HG02943 (cell line): ENCODE measurements at regions not wholly inside any gene's neighbourhood (a gene's known extent, or its start where the extent isn't known, plus 50 kb on each side); places are given as distances from the start of the nearest gene placed in this dataset.
A peak's percentile ranks its signal among the peaks of the same experiment; 100 is the strongest.
"Not testable (repeated sequence)": the region's sequence is repeated elsewhere in the genome, so short reads cannot be mapped to it uniquely, and the experiment has no call there.

ENCODE experiments used
- ATAC-seq: cut with Tn5 transposase; IDR thresholded peaks from one replicate; pipeline ENCODE4 v1.9.1; 2021; ENCODE audit warnings: mild to moderate bottlenecking, low read depth, moderate library complexity; ENCODE audit not compliant: unreplicated experiment

DNA sequence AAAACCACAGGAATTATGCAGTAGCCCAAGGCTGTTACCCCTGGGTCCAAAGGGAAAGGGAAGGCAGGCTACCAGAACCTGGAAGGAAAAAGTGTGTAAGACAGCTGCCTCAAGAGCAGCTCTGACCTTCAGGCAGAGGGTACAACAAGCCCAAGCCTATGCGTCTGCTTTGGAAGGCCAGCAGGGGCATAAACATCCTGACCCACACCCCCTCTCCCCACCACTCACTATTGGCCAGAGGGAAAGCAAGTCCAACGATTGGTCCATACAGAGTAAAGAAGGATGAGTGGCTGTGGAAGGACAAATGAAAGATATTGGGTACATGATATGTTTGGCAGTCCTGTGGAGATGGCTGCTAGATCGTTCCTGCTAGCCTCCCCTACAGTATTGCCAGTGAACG, 227.6 kb upstream of the HNRNPA3 start:
- no peak for ATAC-seq

DNA sequence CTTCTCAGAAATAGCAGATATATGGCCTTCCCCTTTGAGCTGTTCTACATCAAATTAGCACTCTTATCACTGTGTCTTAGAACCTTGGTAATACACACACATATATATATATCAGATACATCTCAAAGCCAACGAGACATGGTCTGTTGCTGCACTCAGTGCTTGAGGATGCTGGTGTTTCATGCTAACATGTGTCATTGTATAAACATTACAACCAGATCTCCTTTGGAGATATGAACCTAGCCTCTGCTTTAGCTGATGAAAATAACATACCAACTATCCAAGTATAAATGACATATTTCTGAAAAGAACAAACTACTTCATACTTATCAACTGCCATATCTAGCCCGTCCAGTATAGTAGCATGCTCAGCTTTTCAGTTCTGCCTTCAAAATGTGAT, 226.7 kb upstream of the HNRNPA3 start:
- no peak for ATAC-seq

DNA sequence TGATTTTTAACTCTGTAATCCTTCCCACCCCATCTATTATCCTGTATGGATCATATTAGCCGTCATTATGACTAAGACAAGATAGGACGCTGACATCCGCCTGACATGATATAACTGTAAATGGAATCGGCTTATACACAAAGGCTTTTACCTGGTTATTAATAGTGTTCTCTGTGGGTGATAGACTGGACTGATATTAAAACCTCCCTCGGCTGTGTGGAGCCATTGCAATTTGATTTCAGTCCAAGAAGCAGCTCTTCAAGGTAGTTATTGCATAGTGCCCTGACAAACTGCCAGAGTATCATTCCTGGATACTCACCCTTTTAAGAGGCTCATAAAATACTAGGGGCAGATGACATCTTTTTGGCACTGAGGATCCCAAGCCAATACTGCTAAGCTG, 226.1 kb upstream of the HNRNPA3 start:
- no peak for ATAC-seq

DNA sequence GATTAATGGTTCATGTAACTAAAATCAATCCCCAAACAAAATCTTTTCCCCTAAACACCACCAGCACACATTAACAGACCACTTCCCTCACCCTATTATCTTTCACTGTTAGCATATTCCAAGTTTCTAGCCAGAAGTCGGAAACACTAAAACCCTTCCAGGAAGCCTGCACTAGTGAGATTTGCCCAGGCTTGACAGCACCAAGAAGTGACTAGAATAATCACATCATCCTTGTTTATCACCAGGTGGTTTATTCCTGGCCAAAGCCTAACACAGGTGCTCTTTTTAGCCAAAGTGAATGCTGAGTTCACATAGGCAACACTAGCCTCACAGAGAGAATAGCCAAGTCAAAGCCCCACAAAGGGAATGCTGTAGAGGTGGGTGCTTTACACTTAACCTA, 221.2 kb upstream of the HNRNPA3 start:
- no peak for ATAC-seq

DNA sequence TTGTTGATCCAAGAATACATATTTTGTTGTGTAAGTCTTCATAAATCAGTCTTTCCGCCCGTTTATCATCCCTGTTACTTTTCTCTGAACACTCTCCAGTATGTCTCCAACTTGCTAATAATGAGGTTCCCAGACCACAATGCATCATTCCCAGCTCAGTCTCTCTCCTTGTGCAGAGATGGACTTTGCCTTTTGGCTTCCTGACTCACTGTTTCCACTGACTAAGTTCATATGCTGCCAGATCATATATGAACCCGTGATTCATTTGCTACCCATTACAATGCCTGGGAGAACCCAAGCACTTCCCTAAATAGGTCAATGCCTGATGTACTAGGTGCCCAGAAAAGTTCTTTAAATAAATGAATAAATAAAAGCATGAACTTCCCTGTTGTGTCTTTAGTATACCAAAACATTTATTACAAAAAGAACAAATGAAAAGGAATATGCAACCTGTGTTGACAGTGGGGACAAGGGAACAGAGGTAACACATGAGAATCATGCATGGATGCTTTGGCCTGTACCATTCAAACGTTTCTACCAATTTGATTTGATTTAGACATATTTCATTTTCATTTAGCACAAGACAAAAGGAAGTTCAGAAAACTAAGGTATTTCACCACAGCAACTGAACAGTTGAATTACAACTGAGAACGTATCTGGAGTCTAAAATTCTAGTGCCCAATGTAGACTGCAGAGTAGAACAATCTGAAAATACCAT, 215.4 kb upstream of the HNRNPA3 start:
- ATAC-seq, result no peak

DNA sequence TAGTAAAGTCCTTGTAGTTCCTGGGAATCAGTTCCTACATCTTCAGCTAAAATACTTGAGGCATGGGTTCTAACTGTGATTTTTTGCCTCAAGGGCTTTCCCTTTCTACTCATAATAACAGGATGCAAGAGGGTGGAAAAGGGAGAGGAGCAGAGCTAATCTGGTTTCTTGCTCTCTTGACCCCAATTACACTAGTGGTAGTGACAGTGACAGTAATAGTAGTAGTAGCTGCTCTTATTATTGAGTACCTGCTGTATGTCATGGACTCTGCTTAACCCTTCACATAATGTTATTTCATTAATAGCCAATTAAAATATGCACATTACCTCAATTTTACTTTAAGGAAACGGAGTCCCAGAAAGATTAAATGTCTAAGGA, 214.8 kb upstream of the HNRNPA3 start:
- ATAC-seq, result no peak

DNA sequence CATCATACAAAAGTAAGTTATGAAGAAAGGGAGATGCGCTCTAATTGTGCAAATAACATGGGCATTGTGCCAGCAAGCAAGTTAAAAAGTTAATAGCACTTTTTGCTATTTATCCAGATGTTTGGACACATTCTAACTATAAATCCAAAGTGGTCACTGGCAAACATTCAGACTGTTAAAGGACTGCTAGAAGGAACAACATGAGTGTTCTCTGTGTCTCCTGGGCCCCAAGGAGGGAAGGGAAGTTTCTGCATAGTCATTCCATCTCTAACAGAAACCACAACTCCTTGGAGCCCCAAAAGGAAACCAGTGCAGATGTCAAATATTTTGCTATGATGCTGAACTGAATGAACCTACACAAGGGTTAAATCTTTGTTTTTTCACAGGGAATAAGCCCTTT, 213.3 kb upstream of the HNRNPA3 start:
- peak; percentile 54 for ATAC-seq

DNA sequence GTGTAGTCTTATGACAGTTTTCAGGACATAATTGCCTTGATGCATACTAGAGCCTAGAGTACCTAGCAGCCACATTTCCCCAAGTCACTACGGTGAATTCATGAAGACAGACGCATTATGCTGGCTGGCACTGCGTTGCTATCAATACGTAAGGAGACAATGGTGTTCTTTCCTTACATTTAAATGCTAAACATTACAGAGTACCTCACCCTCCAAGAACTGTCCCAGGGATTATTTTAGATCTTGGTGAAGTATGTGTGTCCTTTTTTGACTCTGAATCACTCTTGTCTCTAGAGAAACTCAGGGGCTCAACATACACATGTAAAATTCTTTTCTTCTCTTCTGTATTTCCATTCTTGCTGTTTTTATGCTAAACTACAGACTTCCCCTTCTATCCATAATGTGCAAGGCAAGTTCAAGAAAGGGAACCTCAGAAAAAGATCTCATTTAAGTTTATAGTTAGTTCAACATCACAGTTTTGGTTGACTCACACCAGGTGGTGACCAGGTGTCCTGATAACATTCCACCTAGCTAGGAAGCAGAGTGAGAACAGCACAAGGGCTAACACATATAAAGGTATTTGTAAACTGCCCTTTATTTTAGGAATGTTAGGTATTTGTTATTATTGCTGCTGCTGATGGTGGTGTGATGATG, 212.4 kb upstream of the HNRNPA3 start:
- no peak for ATAC-seq

DNA sequence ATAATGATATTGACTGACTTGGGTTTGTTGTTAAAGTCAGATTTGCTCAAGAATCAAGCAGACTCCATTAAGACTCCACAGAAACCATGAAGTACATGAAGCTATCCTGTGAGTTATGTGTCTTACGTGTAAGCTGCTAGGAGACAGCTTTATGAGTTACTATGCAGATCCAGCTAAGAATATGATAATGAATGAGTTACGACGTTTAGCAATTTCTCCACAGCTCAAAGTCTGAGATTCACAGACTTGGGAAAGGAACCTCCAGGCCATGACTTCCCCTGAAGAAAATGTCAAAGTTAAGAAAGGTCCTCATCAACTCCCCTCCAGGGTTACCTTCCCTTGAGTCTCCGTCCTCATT, 211.9 kb upstream of the HNRNPA3 start:
- ATAC-seq, result no peak

DNA sequence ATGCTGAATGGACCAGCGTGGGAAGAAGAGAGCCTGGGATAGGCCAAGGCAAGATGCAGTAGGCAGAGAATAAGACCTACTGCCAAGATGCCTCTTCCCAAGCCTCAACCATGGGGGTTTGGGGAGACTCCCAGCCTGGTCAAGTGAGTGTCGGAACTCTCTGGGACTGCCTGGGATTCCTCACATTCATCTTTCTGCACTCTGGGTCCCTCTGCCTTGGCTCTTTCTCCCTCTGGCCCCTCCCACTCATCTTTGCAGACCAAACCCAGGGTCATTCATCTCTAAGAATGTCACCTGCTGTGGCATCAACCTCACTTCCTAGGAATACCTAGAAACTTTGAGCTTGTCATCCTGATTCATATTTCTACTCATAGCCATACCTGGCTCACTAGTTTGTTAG, 211.3 kb upstream of the HNRNPA3 start:
- ATAC-seq, result no peak

DNA sequence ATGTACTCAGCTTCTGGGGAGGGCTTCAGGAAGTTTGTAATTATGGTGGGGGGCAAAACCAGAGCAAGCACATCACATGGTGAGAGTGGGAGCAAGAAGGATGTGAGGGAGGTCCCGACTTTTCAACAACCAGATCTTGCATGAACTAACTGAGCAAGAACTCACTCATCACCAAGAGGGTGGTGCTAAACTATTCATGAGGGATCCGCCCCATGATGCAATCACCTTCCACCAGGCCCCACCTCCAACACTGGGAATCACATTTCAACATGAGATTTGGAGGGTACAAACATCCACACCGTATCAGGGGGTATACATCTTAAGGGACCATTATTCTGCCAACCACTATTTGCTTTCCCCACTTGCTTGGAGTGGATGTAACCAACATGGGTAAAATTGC, 209.6 kb upstream of the HNRNPA3 start:
- ATAC-seq, result no peak

DNA sequence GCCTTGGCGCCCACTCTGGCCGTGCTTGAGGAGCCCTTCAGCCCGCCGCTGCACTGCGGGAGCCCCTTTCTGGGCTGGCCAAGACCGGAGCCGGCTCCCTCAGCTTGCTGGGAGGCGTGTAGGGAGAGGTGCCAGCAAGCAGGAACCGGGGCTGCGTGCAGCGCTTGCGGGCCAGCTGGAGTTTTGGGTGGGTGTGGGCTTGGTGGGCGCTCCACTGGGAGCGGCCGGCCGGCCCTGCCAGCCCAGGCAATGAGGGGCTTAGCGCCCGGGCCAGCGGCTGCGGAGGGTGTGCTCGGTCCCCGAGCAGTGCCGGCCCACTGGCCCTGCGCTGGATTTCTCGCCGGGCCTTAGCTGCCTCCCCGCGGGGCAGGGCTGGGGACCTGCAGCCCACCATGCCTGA, 204.9 kb upstream of the HNRNPA3 start:
- ATAC-seq, result not testable (repeated sequence)

DNA sequence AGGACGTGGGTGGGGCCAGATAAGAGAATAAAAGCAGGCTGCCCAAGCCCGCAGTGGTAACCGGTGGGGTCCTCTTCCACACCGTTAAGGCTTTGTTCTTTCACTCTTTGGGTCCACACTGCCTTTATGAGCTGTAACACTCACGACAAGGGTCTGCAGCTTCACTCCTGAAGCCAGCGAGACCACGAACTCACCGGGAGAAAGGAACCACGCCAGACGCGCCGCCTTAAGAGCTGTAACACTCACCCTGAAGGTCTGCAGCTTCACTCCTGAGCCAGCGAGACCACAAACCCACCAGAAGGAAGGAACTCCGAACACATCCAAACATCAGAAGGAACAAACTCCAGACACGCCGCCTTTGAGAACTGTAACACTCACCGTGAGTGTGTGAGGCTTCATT, 203.9 kb upstream of the HNRNPA3 start:
- ATAC-seq, result not testable (repeated sequence)

DNA sequence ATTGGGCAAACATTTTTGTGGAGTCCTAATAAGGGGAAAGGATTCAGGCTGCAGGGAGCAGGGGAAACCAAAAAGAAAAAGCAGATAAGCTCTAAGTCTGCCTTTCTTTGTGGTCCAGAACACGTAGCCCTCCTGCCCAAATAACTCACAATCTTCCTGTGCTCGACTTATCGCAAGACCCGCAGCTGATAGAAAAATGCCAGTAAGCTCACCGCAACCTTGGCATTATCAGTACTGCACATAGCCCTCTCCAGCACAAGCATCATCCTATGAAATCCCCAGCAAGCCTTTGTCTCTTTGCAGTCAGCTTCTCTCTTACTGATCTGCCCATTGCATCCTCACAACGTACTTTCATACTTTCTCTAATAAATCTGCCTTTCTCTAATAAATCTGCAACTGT, 202.4 kb upstream of the HNRNPA3 start:
- no peak for ATAC-seq

DNA sequence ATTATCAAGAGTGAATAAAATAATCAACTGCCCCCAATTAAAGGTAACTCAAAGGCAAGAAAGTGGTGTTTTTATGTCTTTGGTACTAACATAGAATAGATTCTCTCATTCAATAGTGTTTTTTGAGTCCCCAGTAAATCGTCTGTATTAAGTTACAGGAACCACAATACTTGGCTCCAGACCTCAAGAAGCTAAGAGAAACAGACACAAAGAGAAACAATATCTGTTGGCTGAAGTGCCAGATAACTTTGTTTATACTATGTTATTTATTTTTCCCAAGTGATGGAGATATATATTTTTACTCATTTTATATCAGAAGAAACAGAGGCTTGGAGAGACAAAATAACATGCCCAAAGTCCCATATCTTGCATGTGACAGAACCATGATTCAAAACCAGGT, 201.7 kb upstream of the HNRNPA3 start:
- no peak for ATAC-seq

DNA sequence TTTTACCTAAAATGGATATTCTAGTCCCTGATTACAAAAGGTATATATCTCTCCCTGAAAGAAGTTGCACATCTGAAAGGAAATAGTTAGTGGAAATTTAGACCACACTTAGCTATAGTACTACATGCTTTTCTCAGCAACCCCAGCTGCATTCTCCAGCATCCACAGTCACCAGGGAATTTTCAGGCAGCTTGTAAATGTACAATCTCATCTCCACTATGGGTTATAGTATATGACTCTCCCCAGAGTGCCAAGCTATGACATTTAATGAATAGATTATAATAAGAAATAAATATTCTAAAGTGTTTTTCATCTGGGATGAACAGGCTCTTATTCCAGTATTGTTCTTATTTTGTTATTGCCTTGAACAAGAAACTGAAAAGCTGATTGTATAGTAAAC, 197.6 kb upstream of the HNRNPA3 start:
- ATAC-seq, result no peak

DNA sequence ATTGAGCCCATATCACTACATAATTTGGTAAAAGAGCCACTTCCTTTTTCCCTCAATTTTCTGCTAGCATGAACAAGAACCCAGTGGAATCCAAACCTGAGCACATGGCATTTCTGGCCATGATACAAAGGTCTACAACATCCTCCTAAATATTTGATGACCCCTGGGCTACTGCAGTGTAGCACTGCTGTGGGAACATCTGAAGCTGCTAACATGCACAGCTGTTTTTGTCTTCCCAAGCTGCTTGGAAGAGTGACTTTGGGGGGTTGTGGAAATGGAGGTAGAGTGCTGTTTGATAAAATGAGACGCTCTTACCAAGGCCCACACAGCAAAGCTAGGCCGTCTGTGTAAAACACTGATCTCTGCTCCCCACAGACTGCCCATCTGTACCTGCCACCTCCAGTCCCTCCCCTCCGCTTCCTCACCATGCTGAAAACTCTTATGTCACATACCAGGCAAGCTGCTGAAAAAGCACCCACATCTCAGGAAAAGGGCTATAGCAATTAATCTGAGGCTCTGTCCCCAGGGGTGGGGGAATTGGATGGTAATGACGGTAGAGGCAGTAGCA, 197.2 kb upstream of the HNRNPA3 start:
- ATAC-seq, result no peak

DNA sequence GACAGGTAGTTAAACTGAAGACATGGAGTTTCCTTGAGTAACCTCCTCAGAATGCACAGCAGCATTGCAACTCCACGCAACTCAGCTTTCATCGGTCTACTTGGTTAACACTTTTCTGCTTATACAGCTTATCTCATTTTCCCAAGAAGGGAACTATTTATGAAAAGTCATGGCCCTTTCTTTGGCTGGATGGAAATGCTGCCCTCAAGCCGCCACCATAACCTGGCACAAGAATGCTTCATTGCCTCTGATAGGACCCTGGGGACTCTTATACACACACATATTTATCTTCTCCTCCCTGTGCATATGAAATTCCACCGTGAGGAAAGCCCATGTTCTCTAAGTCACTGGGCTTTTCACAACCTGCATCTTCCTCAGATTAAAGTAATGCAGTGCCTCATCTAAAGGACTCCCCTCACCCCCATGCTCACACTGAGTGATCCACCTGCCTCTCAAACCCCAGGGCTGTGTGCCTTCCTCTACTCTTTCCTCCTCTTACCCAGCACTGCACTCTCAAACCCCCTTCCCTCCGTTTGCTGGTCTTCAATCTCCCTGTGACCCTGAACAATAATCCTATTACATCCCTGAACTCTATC, 192.0 kb upstream of the HNRNPA3 start:
- ATAC-seq, result no peak

DNA sequence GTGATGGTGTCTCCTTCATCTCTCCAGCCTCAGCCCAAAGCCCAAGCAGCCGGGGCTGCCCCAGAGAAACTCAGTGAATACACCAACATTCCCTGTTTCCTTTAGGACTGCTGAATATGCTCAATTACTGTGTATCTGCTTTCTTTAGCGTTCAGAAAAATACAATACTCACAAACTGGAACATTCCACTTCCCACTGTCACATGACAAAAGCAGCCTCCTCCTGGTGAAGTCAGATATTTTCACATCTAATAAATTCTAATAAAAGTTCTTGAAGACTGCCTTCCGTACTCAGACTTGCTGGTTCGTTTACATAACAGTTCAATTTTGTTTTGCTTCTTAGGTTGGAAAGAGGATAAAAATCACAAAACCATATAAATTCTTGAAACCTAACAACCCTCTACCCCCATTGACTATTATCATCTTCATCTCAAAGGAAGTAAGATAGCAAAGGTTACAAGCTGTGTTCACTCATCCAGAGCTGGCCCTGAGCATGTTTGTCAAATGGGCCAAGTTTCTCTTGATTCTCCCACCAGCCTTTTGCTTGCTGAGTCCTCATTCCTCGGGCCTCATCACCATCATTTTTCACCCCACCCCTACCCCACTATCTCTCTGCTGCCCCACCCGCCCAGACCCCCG, 190.8 kb upstream of the HNRNPA3 start:
- no peak for ATAC-seq

DNA sequence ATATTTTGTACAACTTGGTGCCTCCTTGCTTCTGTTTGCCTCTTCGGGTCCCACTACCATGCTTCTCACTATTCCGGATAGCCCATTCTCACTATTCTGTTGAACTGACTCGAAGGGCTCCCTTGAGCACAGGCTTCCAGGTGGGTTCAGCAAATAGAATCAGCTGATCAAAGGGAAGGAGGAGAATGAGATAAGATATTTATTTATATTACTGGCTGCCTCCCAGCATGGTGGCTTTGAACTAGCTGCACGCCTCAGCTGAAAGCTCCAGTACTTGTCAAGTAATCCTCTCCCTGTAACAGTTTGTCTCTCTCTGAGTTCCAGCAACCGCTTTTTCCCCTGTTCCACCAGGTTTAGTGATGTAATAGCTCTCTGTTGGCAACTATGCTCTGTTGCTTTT, 187.8 kb upstream of the HNRNPA3 start:
- no peak for ATAC-seq

DNA sequence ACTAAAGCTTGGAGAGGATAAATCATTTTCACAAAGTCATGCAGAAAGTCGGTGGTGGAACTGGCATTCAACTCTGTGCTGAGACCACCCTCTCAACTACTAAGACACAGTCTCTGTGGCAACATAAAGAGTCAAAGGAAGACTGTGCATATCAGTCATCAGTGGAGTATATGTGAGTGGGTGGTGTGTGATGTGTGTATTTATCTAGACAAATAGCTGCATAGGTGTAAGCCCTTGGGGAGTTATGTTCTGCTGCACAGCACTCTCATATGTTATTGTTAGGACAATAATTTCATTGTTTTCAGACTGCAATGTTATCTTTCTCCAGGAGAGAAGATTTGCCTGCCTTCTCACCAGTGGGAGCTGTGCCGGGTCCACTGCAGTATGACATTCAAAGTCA, 186.3 kb upstream of the HNRNPA3 start:
- ATAC-seq, result no peak
